SJCRH30 (cell line): ENCODE measurements at regions not wholly inside any gene's neighbourhood (a gene's known extent, or its start where the extent isn't known, plus 50 kb on each side); places are given as distances from the start of the nearest gene placed in this dataset.
A peak's percentile ranks its signal among the peaks of the same experiment; 100 is the strongest.

ENCODE experiments used
- DNase-seq, 2 experiments: peaks; one replicate each; pipeline ENCODE4 v3.0.0-alpha.2; 2015 to 2020
- H3K27ac ChIP-seq: fragments of 250-450 bp; sonication (Bioruptor Pico); 2 replicates; pipeline ENCODE4 v1.5.1; 2020; ENCODE audit warnings: mild to moderate bottlenecking, moderate library complexity
- H3K27me3 ChIP-seq: fragments of 250-450 bp; sonication (Bioruptor Pico); 2 replicates; pipeline ENCODE4 v1.5.1; 2020; ENCODE audit warnings: mild to moderate bottlenecking, moderate library complexity
- H3K36me3 ChIP-seq: fragments of 250-450 bp; sonication (Bioruptor Pico); 2 replicates; pipeline ENCODE4 v1.5.1; 2020; ENCODE audit warnings: mild to moderate bottlenecking, moderate library complexity
- H3K4me1 ChIP-seq: fragments of 250-450 bp; sonication (Bioruptor Pico); 2 replicates; pipeline ENCODE4 v1.5.1; 2020; ENCODE audit warnings: mild to moderate bottlenecking, moderate library complexity
- H3K4me3 ChIP-seq: fragments of 250-450 bp; sonication (Bioruptor Pico); 2 replicates; pipeline ENCODE4 v1.5.1; 2020; ENCODE audit warnings: mild to moderate bottlenecking, moderate library complexity
- H3K9me3 ChIP-seq: fragments of 250-450 bp; sonication (Bioruptor Pico); replicated peaks from 2 replicates; pipeline ENCODE4 v1.5.1; 2020; ENCODE audit warnings: mild to moderate bottlenecking, moderate library complexity

GRCh38 chr19:16018106-16018755 is 58.1 kb upstream of the TPM4 start:
- DNase-seq = no peak
- Histone ChIP-seq H3K9me3 (no peaks in the 10 kb centered on the region), H3K36me3 (no peaks in the 10 kb centered on the region), H3K4me1 (no peaks in the 10 kb centered on the region), H3K27me3 (peaks cover 12% of the 10 kb centered on the region), H3K4me3 (no peak overlapping the region), H3K27ac (no peak overlapping the region)

- Histone ChIP-seq H3K27ac (no peak overlapping the region), H3K4me3 (no peak overlapping the region), H3K9me3 (no peaks in the 10 kb centered on the region), H3K27me3 (peaks cover 13% of the 10 kb centered on the region), H3K36me3 (no peaks in the 10 kb centered on the region), H3K4me1 (no peaks in the 10 kb centered on the region)
- DNase-seq = peak in 1 of 2 experiments; percentile 4
These were observed 57.3 kb upstream of the TPM4 start for GRCh38 chr19:16018801-16019551.

DNA sequence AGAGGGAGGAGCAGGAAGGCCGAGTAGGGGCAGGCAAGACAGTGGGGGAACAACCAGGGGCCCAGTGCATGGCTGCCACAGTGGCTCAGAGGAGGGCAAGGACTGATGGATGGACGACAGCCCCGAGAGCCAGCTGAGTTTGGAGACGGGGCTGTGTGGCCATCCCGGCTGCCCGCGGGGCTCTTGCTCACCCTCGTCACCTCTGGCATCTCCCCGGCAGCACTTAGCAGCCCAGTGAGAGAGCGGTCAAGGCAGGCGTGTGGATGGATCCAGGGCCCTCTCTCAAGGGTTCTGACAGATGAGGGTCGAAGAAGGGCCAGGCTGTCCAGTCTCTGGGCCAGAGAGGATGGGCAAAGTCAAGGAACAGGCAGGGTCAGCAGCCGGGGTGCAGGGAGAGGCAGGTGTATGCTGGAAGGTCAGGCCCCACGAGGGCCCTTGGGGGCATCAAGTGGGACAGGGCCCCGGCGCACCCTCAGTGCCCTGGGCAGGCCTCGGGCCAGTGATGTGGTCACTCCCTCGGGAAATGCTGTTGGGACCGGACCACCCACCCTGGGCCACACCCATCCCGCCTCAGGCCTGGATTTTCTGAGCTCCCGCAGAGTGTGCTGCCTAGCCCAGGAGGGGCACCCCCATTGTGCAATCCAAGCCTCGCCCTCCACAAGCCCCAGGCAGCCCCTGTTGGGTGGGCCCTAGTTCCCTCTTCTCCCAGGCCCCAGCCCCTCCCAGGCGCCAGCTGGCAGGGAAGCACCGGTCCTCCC is 56.4 kb upstream of the TPM4 start:
- Histone ChIP-seq H3K4me1 (no peaks in the 10 kb centered on the region), H3K9me3 (no peaks in the 10 kb centered on the region), H3K27me3 (peaks cover 16% of the 10 kb centered on the region), H3K27ac (no peak overlapping the region), H3K4me3 (no peak overlapping the region), H3K36me3 (no peaks in the 10 kb centered on the region)
- DNase-seq = peak in 1 of 2 experiments; percentile 19

DNA sequence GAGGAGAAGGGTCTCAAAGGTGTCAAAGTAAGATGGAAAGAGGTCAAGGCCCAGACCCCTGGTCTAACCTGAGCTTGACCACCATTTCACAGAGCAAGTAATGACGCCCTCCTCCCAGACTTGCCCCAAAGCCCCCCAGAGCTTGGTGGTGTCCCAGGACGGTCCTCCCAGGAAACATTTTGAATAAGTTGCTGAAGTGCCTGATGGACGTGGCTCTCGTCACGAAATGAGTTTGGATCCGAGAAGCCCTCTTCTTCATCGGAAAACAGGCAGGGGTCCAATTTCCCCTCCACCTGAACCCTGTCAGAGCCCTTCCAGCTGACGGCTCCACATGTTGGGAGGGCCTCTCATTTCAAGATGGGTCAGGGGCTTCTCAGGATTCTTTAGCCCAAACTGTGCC is 54.5 kb upstream of the TPM4 start:
- peaks cover 16% of the 10 kb centered on the region for H3K27me3 ChIP-seq
- no peaks in the 10 kb centered on the region for H3K9me3 ChIP-seq
- no peaks in the 10 kb centered on the region for H3K4me1 ChIP-seq
- H3K36me3 ChIP-seq = no peaks in the 10 kb centered on the region
- DNase-seq = no peak
- no peak overlapping the region for H3K4me3 ChIP-seq
- no peak overlapping the region for H3K27ac ChIP-seq

DNA sequence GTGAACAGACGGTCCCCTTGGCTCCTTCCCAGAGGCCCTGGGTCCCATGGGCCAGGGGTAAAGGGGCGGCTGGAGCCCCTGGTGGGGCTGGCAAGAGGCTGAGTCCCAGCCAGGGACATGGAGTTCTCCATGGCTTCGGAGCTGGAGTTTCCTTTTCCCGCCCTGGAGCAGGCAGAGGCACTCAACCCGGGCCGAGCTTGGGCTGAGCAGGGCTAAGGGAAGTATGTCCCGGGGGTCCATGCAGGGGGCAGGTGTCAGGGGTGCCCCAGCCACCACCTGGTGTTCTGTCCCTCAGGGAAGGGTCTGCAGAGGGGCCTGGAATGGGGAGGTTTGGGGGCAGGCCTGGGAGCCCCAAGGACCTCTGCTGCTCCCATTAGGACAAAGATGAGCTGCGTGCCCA is 54.0 kb upstream of the TPM4 start:
- no peak overlapping the region for H3K4me3 ChIP-seq
- H3K9me3 ChIP-seq = no peaks in the 10 kb centered on the region
- H3K27ac ChIP-seq = no peak overlapping the region
- peaks cover 16% of the 10 kb centered on the region for H3K27me3 ChIP-seq
- DNase-seq = no peak
- H3K4me1 ChIP-seq = 0 out of 2 replicates have a peak, but pooled peaks cover under 1% of the 10 kb centered on the region
- no peaks in the 10 kb centered on the region for H3K36me3 ChIP-seq

- no peak for DNase-seq
These were observed 53.6 kb upstream of the TPM4 start for GRCh38 chr19:16022681-16023080.

DNA sequence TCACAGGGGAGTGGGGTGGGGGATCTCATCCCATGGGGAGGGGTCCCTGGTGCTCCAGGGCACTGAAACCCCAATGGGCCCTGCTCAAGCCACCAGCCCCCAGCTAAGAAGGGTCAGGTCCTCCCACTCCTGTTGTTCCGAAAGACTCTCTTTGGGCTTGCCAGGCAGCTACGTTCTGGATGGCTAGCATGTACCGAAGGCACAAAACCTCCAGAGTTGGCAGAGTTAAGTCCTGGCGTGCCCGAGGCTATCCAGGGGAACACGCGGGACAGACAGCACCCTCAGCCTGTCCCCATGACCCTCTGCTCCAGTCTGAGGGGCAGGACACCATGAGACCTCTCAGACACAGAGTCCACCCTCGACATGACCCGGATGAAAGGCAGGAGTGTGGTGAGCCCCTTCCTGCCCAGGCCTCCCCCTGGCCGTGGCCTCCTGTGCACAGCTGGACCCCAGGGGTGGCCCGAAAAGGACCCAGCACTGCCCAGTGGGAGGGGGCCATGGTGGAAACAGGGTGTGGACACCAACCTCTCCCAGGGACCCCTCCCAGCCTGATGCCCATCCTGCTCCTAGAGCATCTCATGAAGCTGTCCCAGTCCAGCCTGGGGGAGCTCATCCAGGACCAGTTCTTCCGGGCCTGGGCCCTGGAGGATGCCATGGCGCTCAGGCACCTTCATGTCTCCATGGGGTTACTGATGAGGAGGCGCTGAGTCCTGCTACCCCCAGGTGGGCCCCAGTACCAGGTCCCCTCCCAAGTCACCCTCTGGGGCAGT is 53.0 kb upstream of the TPM4 start:
- H3K9me3 ChIP-seq = no peaks in the 10 kb centered on the region
- no peaks in the 10 kb centered on the region for H3K36me3 ChIP-seq
- no peak overlapping the region for H3K4me3 ChIP-seq
- H3K27ac ChIP-seq = no peak overlapping the region
- no peak for DNase-seq
- peaks cover 19% of the 10 kb centered on the region for H3K27me3 ChIP-seq
- H3K4me1 ChIP-seq = 0 out of 2 replicates have a peak, but pooled peaks cover 3% of the 10 kb centered on the region

More at GRCh38 chr19:16022681-16023080, 53.6 kb upstream of the TPM4 start:
- Histone ChIP-seq H3K9me3 (no peaks in the 10 kb centered on the region), H3K4me1 (0 out of 2 replicates have a peak, but pooled peaks cover 3% of the 10 kb centered on the region), H3K4me3 (no peak overlapping the region), H3K27me3 (peaks cover 16% of the 10 kb centered on the region), H3K27ac (no peak overlapping the region), H3K36me3 (no peaks in the 10 kb centered on the region)

DNA sequence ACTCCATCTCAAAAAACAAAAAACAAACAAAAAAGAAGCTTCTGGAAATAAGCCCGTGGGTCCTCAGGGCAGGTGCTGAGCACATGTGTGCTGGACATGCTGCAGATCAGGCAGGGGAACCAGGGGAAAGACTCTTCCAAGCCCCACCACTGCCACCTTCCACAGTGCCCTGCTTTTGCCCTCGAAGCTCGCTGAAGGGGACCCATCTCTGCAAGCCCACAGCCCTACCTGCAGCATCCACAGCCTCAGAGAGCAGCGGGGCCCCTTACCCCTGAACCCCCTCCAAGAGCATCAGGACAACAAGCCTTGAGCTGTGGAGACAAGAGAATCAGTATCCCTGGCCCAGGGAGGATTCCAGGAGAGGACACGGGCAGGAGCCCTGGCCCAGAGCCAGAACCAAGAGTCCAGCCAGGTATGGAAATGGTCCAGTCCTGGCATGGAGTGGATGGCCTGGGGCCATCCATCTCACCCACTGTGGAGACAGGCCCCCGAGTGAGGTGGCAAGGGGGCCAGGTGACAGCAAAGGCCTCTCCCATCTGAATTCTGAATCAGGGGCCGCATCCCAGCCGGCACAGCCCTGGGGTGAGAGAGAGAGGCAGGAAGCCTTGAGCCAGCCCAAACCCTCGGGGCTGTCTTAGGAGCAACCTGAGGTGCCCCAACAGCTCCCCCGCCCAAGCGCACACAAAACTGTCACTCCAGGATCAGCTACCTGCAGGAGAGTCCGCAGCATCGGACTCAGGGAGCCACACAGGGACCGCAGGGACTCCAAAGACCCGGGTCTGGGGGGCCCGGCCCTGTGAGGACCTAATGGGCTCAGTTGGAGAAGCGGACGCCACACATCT is 51.8 kb upstream of the TPM4 start:
- Histone ChIP-seq H3K27ac (no peak overlapping the region), H3K4me1 (0 out of 2 replicates have a peak, but pooled peaks cover 3% of the 10 kb centered on the region), H3K36me3 (no peaks in the 10 kb centered on the region), H3K9me3 (no peaks in the 10 kb centered on the region), H3K4me3 (no peak overlapping the region), H3K27me3 (peaks cover 20% of the 10 kb centered on the region)
- no peak for DNase-seq

- DNase-seq = peak in 1 of 2 experiments; percentile 29
- 0 out of 2 replicates have a peak, but pooled peaks cover 3% of the 10 kb centered on the region for H3K4me1 ChIP-seq
- H3K36me3 ChIP-seq = no peaks in the 10 kb centered on the region
- H3K4me3 ChIP-seq = no peak overlapping the region
- H3K9me3 ChIP-seq = no peaks in the 10 kb centered on the region
- peaks cover 18% of the 10 kb centered on the region for H3K27me3 ChIP-seq
- H3K27ac ChIP-seq = no peak overlapping the region
These were observed 50.9 kb upstream of the TPM4 start for GRCh38 chr19:16025108-16026101.

DNA sequence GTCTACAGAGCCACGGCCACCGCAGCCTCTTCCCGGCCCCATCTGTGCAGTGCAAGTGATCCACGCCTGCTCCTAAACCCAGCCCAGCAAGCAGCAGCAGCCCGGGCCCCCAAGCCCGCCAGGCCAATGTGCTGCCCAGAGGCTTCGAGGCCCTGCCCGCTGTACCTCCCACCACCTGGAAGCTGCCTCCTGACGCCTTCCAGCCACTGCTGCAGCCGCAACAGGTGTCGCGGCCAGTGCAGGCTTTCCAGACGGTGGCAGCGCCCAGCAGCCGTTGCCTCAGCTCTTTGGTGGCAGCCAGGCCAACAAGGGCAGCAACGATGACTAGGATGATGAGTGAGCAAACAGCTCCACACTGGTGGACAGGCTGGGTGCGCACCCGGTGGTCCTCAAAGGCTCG is 50.2 kb upstream of the TPM4 start:
- no peaks in the 10 kb centered on the region for H3K9me3 ChIP-seq
- H3K36me3 ChIP-seq = no peaks in the 10 kb centered on the region
- DNase-seq = peak; percentile 28 to 45
- peaks cover 18% of the 10 kb centered on the region for H3K27me3 ChIP-seq
- no peak overlapping the region for H3K4me3 ChIP-seq
- H3K4me1 ChIP-seq = 0 out of 2 replicates have a peak, but pooled peaks cover 3% of the 10 kb centered on the region
- no peak overlapping the region for H3K27ac ChIP-seq
